ENCODE measurements at regions not wholly inside any gene's neighbourhood (a gene's known extent, or its start where the extent isn't known, plus 50 kb on each side); places are given as distances from the start of the nearest gene placed in this dataset.

GRCh38 chr6:106761160-106761559 is 131.8 kb downstream of the QRSL1 start:
- TF ChIP-seq POLR2A (IDR thresholded peaks at IDR 0.05) = no peak
- no peak for TF ChIP-seq EP300 (IDR thresholded peaks at IDR 0.05)
- TF ChIP-seq POLR2AphosphoS5 (IDR thresholded peaks at IDR 0.05) = no peak
- TF ChIP-seq CTCF (IDR thresholded peaks at IDR 0.05) = no peak
- no peak overlapping the region for H3K4me3 ChIP-seq

GRCh38 chr6:106759112-106759511 is 129.7 kb downstream of the QRSL1 start:
- Histone ChIP-seq H3K4me3 (no peak overlapping the region), H3K27me3 (no peaks in the 10 kb centered on the region), H3K36me3 (no peaks in the 10 kb centered on the region), H3K27ac (no peak overlapping the region), H3K9me3 (peaks cover 0 to 4% (median 0%) of the 10 kb centered on the region in 4 donors), H3K4me1 (peaks cover 0 to 7% (median 5%) of the 10 kb centered on the region in 4 donors)
- 87 to 100% (median 96%) methylated on average over 2 of the region's 2 CpGs for WGBS, 5 donors
- intact Hi-C loops (cut with DNase I; ENCODE audit: low total_unique reads) = no loop called here
- TF ChIP-seq EP300 (IDR thresholded peaks at IDR 0.05) (no peak), CTCF (IDR thresholded peaks at IDR 0.05) (no peak), POLR2A (IDR thresholded peaks at IDR 0.05) (no peak), POLR2AphosphoS5 (IDR thresholded peaks at IDR 0.05) (no peak)
- DNase-seq = no peak

More at GRCh38 chr6:106761160-106761559, 131.8 kb downstream of the QRSL1 start:
- intact Hi-C loops (cut with DNase I; ENCODE audit: low total_unique reads) = no loop called here
- Histone ChIP-seq H3K36me3 (no peaks in the 10 kb centered on the region), H3K27me3 (no peaks in the 10 kb centered on the region), H3K9me3 (peaks cover 0 to 4% (median 0%) of the 10 kb centered on the region in 4 donors), H3K27ac (no peak overlapping the region), H3K4me1 (peaks cover 3 to 21% (median 13%) of the 10 kb centered on the region in 4 donors)
- no peak for DNase-seq
- WGBS, 5 donors = 89 to 96% (median 90%) methylated on average over 2 of the region's 2 CpGs

GRCh38 chr6:106757722-106758467 is 128.5 kb downstream of the QRSL1 start:
- H3K9me3 ChIP-seq = peaks cover 0 to 4% (median 0%) of the 10 kb centered on the region in 4 donors
- H3K4me3 ChIP-seq = no peak overlapping the region
- WGBS, 5 donors = 76 to 82% (median 80%) methylated on average over 16 of the region's 16 CpGs
- no peaks in the 10 kb centered on the region for H3K36me3 ChIP-seq
- intact Hi-C loops (cut with DNase I; ENCODE audit: low total_unique reads) = no loop called here
- no peak for TF ChIP-seq POLR2AphosphoS5 (IDR thresholded peaks at IDR 0.05)
- no peak for TF ChIP-seq EP300 (IDR thresholded peaks at IDR 0.05)
- no peak for TF ChIP-seq POLR2A (IDR thresholded peaks at IDR 0.05)
- no peak for TF ChIP-seq CTCF (IDR thresholded peaks at IDR 0.05)
- H3K27ac ChIP-seq = peak overlapping the region; percentile 6 to 80 (median 47)
- no peak for DNase-seq
- H3K27me3 ChIP-seq = no peaks in the 10 kb centered on the region
- H3K4me1 ChIP-seq = peaks cover 0 to 7% (median 3%) of the 10 kb centered on the region in 4 donors

GRCh38 chr6:106757267-106757666 is 127.9 kb downstream of the QRSL1 start:
- Histone ChIP-seq H3K4me1 (peaks cover 0 to 7% (median 3%) of the 10 kb centered on the region in 4 donors), H3K9me3 (peaks cover 0 to under 1% (median 0%) of the 10 kb centered on the region in 4 donors), H3K27ac (peak overlapping the region in 4 of 5 donors; percentile 6 to 65 (median 31)), H3K4me3 (no peak overlapping the region), H3K27me3 (no peaks in the 10 kb centered on the region), H3K36me3 (no peaks in the 10 kb centered on the region)
- DNase-seq = peak in 1 of 2 donors; percentile 74
- intact Hi-C loops (cut with DNase I; ENCODE audit: low total_unique reads) = no loop called here
- TF ChIP-seq CTCF (IDR thresholded peaks at IDR 0.05) (no peak), POLR2AphosphoS5 (IDR thresholded peaks at IDR 0.05) (peak; percentile 54 to 85 (median 74)), POLR2A (IDR thresholded peaks at IDR 0.05) (no peak), EP300 (IDR thresholded peaks at IDR 0.05) (no peak)
- 14 to 29% (median 17%) methylated on average over 2 of the region's 2 CpGs for WGBS, 5 donors

All from stomach (tissue), 8 donors.